Stimulated activated CD8-positive, alpha-beta memory T cell treated with anti-CD3 and anti-CD28 coated beads, Interleukin-15, amount 100 ng/mL, for 48 hours (primary cell): ENCODE measurements at regions not wholly inside any gene's neighbourhood (a gene's known extent, or its start where the extent isn't known, plus 50 kb on each side); places are given as distances from the start of the nearest gene placed in this dataset.

Source experiments
- DNase-seq, 2 donors: peaks; one replicate each; pipeline ENCODE4 v3.0.0-alpha.2; 2020; ENCODE audit warnings: low read depth in 2 of 2

DNA sequence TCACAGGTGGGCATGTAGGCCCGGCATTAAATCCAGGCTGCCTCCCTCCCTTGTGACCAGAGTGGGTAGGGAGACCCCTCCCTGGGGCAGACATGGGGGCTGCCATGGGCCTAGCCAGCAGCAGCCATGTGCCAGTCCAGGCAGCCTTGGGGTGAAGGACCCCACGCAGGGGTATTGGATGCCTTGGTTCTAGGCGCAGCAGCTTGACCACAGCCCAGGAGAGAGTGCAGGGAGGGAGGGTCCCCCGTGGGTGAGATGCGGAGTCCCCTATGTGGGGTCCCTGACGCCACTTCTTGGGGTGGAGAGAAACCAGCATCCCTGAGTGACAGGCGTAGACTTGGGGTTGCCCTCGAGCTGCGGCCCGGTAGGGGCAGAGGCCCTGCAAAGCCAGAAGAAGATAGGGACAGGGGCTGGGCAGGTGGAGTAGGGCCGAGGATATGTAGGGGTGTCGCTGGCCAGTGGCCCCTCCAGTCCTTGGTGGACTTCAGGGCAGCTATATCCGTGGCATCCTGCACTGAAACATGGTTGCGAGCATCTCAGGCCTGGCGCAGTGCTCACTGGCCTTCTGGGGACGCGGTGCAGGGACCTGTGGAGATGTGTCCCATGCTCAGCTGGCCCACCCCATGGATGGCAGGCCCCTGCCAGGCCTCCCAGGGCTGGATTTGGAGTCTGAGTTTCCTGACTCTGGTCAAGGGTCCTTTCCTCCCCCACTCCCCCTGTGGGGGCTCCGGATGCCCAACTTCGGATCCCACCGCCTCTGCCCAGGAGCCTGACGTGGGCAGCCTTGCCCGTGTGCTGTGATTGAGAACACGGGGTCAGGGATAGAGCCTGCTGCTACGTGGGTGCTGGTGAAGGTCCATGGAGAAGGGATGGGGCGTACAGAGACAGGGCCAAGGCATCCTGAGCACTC lies 1179.8 kb downstream of the BRD1 start:
- no peak for DNase-seq

DNA sequence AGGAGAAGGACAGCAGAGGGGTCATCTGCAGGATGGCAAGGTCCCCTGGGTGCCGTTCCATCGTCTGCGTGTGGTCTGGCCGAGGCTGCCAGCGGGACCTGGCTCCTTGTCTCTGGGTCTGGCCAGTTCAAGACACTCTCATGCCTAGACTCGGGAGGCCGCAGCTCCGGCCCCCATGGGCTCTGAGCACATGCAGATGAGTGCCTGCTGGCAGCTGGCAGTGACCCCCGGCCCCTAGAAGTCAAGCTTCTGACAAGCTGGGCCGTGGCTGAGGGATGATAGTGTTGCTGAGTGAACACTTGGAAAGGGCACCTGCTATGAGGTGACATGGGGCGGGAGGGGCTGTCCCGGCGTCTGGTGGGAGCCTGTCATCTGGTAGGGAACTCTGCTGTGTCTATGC lies 1180.6 kb downstream of the BRD1 start:
- DNase-seq = no peak

DNA sequence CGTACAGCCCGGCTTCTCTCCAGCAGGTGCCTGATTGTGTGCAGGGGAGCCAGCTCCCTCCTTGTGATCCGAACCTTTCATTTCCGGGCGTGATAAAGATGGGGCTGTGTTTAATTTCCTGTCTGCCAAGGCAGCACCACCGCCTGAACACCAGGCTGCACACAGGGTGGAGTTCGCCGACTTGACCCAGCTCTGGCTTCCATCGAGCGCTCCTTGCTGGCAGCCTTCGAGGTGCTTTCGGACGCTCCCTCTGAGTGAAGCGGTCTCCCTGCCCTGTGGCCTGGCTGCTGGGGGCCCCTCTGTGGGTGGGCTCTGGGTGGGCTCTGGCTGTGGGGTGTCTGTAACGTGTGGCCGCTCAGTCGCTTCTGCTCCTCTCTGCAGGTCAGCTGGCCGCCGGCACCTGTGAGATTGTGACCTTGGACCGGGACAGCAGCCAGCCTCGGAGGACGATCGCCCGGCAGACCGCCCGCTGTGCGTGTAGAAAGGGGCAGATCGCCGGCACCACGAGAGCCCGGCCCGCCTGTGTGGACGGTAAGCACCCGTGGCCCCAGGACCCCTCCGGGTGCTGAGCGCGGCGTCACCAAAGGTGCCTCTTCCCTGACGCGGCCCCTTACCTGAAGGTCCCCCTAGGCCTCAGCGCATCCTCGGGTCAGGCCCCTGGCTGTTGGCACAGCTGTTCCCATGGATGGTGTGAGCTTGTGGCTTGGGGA lies 1181.3 kb downstream of the BRD1 start:
- no peak for DNase-seq

DNA sequence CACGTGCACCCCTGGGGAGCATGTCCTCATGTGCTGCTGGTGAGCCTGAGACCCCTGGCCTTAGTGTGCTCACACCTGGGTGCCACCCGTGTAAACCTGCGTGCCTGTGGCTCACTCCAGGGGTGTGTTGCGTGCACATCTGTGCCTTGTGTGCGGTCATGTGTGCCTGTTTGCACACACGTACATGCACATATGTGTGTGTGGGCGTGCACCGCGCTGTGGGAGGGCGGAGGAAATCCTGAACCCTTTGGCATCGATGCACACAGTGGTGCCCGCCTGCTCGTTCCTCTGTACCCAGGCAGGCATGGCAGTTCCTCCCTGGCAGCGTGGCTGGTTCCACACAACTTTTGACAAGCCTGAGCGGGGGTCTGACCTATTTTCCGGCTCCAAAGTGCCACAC lies 1181.9 kb downstream of the BRD1 start:
- DNase-seq = no peak

DNA sequence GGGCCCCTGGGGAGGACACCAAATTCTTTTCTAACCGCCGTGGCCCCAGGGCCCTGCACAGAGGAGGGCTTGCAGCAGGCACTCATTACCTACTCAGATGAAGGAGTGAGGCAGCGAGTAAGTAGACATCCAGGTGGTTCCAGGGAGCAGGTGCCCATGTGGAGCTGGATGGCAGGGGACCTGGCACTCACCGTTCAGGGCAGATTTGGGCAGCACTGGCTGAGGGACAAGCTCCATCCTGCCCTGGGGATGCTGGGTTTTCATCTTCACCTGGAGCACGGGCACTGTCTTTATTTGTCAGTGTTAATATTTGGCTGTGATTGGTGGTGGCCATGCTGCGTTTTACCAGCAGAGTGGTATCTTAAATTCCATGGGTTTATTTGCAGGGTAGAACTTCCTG lies 1182.7 kb downstream of the BRD1 start:
- no peak for DNase-seq

DNA sequence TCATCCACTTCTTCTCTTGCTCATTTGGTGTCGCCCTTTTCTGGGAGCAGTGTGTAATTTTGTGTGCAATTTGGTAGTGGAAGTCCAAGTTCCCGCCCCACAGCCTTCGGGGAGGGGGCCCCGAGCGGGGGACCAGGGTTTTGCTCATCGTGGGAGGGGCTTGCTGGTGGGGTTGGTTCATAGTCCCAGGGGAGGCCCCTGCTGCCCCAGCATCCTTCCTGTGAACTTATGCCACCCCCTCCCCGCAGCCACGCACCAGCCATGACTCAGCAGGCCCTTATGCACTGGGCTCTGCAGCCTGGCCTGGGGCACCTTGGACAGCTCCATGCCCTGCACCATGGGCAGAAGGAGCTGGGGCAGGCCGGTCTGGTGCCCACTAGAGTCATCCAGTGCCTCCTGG lies 1183.6 kb downstream of the BRD1 start:
- DNase-seq = peak in 1 of 2 donors; percentile 11

DNA sequence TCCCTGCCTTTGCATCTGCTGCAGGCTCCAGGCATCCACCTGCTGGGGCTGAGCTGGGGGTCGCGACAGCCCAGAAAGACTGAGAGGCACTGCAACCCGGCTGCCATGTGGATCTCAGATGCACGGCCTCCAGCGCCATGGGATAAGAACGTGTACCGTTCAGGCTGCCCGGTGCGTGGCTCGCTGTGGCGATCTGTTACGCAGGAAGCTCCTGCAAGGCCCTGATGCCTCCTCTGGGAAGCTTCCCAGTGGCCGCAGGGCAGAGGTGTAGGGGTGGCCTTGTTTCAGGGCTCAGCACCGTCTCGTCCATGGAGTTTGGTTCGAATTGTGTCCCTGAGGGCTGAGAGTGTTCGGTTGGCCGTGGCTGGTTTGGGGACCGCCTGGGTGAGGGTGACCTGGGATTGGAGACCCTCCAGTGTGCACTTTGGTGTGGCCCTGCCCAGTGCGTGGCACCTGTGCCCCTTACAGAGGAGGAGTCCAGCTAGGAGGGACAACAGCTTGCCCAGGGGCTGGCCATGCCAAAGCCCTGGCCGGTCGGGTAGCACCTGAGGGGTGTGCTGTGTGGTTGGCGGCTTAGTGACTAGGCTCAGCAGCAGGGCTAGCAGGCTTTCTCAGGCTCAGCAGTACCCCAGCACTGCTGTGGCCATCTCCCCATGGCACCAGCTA lies 1184.5 kb downstream of the BRD1 start:
- no peak for DNase-seq

DNA sequence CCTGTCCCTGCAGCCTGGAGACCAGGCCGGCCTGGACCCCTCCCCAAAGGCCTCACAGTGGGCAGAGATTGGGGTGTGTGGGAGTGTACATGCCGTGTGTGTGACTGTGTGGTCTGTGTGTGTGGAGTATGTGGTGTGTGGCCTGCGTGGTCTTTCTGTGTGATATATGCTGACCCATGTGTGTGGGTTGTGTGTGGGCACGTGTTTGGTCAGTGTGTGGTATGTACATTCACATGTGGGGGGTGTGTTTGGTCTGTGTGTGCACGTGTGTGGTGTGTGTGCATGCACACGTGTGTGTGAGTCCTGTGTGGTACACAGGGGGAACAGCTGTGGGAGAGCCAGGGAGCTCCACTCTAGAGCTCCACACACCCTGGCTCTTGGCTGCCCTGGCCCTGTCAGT lies 1185.1 kb downstream of the BRD1 start:
- DNase-seq = no peak

DNA sequence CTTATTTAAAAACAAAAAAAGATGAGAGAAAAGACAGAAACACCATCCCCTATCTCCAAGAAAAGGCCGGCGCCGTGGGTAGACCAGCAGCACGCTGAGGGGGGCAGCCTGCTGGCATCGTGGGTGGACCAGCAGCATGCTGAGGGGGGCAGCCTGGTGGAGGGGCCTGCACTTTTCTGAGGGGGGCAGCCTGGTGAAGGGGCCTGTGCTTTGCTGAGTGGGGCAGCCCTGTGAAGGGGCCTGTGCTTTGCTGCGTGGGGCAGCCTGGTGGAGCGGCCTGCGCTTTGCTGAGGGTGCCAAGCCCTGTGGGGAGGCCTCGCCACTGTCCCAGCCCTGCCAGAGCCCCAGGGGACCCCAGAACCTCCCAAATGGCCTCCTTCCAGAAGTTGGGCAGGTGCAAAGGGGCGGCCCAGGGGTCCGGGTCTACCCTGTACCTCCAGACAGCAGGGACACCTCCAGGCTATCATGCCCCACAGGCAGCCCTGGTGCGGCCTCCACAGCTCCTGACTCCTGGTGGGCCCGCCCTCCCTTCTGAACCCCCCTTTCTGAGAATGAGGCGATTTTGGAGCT lies 1185.7 kb downstream of the BRD1 start:
- no peak for DNase-seq

DNA sequence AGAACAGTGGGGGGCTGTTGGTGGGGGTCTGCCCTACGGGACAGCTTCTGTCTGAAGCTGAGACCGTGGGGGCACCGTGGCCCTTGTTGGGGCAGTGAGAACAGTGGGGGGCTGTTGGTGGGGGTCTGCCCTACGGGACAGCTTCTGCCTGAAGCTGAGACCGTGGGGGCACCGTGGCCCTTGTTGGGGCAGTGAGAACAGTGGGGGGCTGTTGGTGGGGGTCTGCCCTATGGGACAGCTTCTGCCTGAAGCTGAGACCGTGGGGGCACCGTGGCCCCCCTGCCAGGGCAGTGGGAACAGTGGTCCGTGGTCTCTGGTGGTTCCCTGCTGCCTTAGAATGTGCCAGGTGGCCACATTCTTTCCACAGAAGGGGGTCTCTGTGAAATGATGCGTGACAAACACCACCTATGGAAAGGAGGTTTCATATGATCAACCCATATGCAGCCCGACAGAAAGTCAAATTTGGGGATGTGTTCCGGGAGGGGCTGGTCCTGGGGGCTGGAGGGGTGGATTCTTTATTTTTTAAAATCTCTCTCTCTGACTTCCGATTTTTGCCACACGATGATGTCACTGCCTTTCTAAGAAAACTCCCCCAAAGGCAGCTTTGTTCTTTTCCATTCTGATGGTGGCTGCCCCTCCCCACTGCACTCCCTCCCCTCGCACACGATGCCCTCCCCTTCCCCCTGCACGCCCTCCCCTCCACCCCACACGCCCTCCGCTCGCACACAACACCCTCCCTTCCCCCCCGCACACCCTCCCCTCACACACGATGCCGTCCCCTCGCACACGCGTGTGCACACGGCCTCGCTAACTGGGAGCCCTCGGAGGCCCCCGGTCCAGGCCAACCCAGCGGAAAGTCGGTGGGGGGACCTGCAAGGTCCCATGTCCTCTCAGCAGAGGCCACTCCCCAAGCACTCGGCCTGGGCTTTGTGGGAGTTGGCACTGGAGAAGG lies 1186.5 kb downstream of the BRD1 start:
- DNase-seq = no peak

DNA sequence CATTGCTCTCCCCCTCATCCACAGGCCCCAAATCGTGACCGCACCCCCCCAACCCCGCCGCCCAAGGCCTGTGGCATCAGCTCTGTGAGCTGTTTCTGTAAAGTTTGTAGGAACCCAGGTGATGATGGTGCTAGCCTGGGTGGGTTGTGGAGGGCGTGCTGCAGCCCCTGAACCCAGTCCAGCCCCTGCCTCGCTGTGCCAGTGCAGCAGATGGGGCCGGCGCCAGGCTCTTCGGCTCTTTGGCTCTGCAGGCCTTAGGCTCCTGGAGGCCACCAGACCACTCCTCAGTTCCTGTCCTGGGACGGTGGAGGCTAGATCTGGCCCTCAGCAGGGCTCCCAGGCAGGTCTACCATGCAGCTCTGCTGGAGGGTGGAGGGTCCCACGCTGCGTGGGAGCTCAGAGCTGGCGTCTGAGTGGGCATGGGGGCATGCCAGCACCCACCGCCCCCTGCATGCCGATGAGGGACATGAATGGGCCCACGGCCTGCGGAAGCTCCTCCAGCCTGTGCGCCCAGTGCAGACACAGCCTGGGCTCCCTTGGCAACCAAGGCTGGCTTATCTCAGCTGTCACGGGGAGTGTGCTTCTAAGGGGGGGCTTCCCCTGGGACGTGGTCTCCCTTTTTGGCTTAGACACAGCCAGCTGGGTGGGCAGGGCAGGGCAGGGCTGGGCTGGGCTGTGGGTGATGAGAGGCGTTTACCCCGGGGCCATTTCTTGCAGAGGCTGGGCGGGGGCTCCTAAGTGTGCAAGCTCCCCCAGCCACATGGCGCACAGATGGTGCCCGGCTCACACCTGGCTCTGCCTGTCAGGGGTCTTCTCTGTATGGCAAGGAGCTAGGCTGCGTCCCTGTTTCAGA lies 1187.6 kb downstream of the BRD1 start:
- no peak for DNase-seq

DNA sequence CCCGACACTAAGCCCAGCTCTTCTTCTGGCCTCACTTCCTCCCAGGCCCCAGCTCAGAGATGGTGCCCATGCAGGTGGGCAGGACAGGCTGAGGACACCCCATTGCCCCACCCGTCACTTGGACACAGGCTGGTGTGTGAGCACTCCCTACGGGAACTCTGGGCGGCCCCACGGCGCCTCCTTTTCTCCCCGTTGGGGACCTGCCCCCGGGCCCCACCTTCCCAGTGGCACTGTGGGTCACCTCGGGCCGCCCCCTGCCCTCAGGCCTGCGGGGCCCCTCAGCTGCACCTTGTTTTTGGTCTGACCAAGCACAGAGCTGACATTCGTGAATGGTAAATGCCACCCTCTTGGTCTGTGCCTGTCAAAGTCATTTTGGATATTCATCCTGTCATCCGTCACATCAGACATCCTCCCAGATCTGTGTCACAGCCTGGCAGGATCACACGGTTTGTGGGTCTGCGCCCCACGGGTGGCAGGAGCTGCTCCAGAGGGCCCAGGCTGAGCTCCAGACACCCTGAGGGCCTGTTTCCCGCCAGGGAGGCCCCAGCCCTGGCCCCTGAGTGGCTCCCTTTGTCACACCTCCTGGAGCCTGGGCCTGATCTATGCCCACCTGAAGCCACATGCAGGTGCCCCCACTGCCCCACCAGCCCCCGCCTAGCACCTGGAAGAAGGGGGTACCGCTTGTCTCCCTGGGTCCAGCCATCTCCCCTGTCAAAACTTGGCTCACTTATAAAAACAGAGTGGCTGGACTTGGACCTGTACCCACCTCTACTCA lies 1188.5 kb downstream of the BRD1 start:
- DNase-seq = no peak

DNA sequence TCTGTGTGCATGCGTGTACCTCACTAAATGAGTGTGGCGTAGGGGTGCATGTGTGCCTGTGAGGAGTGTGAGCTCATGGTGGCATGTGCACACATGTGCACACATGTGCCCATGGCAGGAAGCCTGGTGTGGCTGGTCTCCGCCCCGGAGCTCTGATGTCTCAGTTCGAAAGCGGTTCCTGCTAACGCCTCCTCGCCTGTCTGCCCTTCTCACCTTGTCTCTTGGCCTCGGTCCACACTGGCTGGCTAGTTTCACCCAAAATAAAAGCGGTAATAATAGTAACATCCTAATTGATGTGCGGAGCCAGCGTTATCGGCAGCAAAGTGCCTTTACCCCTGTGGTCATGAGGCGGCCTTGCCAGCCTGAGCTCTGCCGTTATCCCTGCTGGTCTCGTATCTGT lies 1190.4 kb downstream of the BRD1 start:
- no peak for DNase-seq

DNA sequence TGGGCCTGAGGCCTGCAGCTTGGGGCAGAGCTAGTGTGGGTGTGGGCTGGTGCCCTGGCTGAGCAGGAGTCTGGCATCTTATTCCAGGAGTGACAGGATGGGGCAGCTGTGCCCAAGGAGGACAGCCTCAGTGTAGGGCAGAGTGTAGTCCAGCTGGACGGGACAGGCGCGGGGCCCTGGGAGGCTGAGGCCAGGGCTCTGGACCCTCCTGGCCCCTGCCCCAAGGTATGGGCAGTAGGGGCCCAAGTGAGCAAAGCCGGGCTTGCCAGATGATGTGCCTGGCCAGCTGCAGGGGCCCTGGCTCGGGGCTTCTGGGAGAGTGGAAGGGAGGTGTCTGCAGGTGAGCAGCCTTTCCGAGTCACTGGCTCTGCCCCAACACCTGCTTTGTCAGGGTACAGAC lies 1190.9 kb downstream of the BRD1 start:
- DNase-seq = no peak

DNA sequence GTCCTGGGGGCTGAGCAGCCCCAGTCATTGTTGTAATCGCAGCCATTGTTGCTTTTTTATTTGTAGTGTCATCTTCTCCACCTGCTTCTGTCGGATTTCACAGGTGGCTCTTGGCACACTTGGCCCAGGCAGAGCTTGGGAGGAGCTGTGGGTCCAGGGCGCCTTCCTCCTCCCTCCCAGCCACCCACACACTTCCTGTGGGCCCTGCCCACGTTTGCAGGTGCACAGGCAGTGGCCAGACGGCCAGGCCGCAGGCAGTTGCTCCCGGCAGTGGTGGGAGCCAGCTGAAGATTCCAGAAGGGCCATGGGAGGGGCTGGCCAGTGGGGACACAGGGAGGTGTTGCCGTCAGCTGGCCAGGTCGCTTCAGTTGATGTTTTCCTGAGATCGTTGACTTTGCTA lies 1191.9 kb downstream of the BRD1 start:
- no peak for DNase-seq

DNA sequence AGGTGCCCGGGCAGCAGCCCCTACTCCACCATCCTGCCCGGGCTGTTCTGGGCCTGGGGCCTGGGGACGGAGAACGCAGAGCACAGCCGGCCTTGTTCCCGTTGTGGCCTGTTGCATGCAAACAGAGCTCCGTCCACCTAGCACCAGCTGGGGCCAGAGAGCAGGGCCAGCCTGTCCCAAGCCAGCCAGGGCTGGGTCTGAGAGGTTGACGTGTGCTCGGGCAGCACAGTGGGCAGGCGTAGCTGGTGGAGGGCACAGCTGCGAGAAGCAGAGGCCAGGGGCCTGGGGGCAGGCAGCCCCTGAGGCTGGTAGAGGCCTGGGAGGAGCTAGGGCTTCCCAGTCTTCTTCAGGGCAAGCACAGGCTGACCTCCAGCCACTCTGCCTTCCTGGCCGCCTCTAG lies 1192.6 kb downstream of the BRD1 start:
- no peak for DNase-seq

DNA sequence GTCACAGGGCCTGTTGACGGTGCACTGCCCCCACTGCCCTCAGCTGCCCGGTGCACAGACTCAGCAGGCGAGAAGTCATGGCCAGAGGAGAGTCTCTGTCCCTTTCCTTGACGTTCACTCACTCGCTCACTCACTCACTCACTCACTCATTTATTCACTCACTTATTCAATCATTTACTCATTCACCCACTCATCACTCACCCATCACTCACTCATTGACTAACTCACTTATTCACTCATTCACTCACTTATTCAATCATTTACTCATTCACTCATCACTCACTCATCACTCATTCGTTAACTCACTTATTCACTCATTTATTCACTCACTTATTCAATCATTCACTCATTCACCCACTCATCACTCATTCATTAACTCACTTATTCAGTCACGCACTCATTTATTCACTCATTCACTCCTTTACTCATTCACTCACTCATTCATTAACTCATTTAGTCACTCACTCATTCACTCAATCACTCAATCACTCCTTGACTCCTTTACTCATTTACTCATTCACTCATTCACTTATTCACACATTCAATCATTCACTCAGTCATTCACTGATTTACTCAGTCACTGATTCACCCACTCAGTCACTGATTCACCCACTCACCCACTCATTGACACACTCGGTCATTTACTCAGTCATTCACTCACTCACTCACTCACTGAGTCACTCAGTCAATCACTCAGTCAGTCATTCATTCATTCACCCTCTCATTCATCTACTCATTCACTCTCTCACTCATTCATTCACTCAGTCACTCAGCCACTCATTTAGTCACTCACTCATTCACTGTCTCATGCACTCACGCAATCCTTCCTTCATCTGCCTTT lies 1193.5 kb downstream of the BRD1 start:
- no peak for DNase-seq

DNA sequence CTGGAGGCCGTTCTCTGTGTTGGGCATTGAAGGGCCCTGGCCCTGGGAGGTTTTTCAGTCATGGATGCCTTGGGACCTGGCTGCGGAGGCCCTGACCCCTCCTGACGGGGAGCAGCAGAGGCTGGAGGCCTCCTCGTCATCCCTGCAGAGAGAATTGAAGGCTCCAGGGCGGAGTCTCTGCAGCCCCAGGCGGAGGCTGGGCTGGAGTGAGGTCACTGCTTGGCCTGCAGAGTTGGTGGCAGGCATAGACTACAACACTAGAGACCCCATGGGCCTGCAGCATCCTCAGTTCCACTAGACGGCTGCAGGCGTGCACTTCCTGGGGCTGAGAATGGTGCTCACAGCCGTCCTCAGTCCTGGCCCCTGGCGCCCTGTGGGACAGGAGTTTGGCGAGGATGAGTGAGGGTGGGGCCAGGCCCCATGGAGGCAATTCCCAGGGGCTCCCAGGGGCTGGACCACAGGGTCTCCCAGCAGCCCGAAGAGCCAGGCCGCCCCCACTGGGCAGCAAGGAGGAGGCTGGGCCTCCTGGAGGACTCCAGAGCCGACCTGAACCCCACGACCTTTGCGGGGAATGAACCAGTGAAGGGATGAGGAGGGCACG lies 1194.9 kb downstream of the BRD1 start:
- DNase-seq = no peak
